ENCODE measurements at regions not wholly inside any gene's neighbourhood (a gene's known extent, or its start where the extent isn't known, plus 50 kb on each side); places are given as distances from the start of the nearest gene placed in this dataset.
"Not testable (repeated sequence)": the region's sequence is repeated elsewhere in the genome, so short reads cannot be mapped to it uniquely, and the experiment has no call there.

GRCh38 chr6:14596410-14596809 is 478.8 kb downstream of the CD83 start:
- TF ChIP-seq CTCF (conservative IDR thresholded peaks at IDR 0.05; ENCODE audit: low read depth, low read length) = no peak
- peak; percentile 46 for DNase-seq (ENCODE audit: low read depth)
- no peak overlapping the region for H3K4me3 ChIP-seq (ENCODE audit: low read depth, low read length)

GRCh38 chr6:14597090-14597489 is 479.5 kb downstream of the CD83 start:
- TF ChIP-seq CTCF (conservative IDR thresholded peaks at IDR 0.05; ENCODE audit: low read depth, low read length) = no peak
- DNase-seq (ENCODE audit: low read depth) = no peak

GRCh38 chr6:14598017-14598864 is 480.7 kb downstream of the CD83 start:
- no peak overlapping the region for H3K4me3 ChIP-seq (ENCODE audit: low read depth, low read length)
- DNase-seq (ENCODE audit: low read depth) = no peak
- no peak for TF ChIP-seq CTCF (conservative IDR thresholded peaks at IDR 0.05; ENCODE audit: low read depth, low read length)

More at GRCh38 chr6:14597090-14597489, 479.5 kb downstream of the CD83 start:
- H3K4me3 ChIP-seq (ENCODE audit: low read depth, low read length) = no peak overlapping the region

GRCh38 chr6:14600306-14600705 is 482.7 kb downstream of the CD83 start:
- not testable (repeated sequence) for DNase-seq (ENCODE audit: low read depth); H3K4me3 ChIP-seq (ENCODE audit: low read depth, low read length)

GRCh38 chr6:14601490-14601889 is 483.9 kb downstream of the CD83 start:
- no peak for TF ChIP-seq CTCF (conservative IDR thresholded peaks at IDR 0.05; ENCODE audit: low read depth, low read length)
- no peak for DNase-seq (ENCODE audit: low read depth)
- H3K4me3 ChIP-seq (ENCODE audit: low read depth, low read length) = no peak overlapping the region

GRCh38 chr6:14606353-14606752 is 488.8 kb downstream of the CD83 start:
- H3K4me3 ChIP-seq (ENCODE audit: low read depth, low read length) = no peak overlapping the region
- no peak for TF ChIP-seq CTCF (conservative IDR thresholded peaks at IDR 0.05; ENCODE audit: low read depth, low read length)
- no peak for DNase-seq (ENCODE audit: low read depth)

- H3K4me3 ChIP-seq (ENCODE audit: low read depth, low read length) = no peak overlapping the region
- no peak for DNase-seq (ENCODE audit: low read depth)
- TF ChIP-seq CTCF (conservative IDR thresholded peaks at IDR 0.05; ENCODE audit: low read depth, low read length) = no peak
Observed at GRCh38 chr6:14610141-14610540, 492.6 kb downstream of the CD83 start.

All from epithelial cell of proximal tubule (primary cell).